ENCODE measurements at regions not wholly inside any gene's neighbourhood (a gene's known extent, or its start where the extent isn't known, plus 50 kb on each side); places are given as distances from the start of the nearest gene placed in this dataset.

DNA sequence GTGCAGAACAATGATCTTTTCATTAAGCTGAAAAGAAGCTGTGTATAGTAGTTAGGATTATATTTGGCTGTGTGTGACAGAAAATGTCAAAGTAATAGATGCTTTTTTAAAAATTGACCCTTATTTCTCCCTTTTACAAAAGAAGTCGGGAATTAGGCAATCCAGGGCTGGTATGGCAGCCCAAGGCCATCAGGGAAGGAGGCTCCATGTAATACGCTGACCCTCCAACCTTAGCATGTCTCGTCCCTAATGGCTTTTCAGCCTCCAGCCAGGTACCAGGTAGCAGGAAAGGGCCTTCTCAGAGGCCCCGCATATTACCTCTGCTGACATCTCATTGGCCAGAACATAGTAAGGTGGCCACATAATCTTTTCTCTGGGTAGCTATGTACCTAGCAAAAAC, 79.7 kb downstream of the VCPKMT start:
- no peaks in the 10 kb centered on the region for H3K27me3 ChIP-seq (ENCODE audit: control insufficient read depth in 4 of 4, insufficient read depth in 4 of 4, low read length in 3 of 4)

More for the DNA sequence above, 79.7 kb downstream of the VCPKMT start:
- no peaks in the 10 kb centered on the region for H3K9me3 ChIP-seq (ENCODE audit: control insufficient read depth in 4 of 4, low read length in 3 of 4)
- H3K4me1 ChIP-seq (ENCODE audit: control insufficient read depth in 4 of 4, insufficient read depth in 4 of 4, low read length in 3 of 4): peaks cover 0 to 24% (median 2%) of the 10 kb centered on the region in 4 donors
- no peaks in the 10 kb centered on the region for H3K36me3 ChIP-seq (ENCODE audit: control insufficient read depth in 4 of 4, insufficient read depth in 3 of 4, low read depth in 1 of 4, low read length in 3 of 4)
- H3K9ac ChIP-seq (ENCODE audit: low read depth in 1 of 2, low read length in 2 of 2): no peak overlapping the region
- TF ChIP-seq HNF4A (conservative IDR thresholded peaks at IDR 0.05) (no peak), FOXA2 (IDR thresholded peaks at IDR 0.05) (no peak), MAX (IDR thresholded peaks at IDR 0.05) (no peak), JUND (IDR thresholded peaks at IDR 0.05) (no peak), RAD21 (IDR thresholded peaks at IDR 0.05) (no peak), SP1 (IDR thresholded peaks at IDR 0.05) (no peak), FOXA1 (IDR thresholded peaks at IDR 0.05) (no peak), TAF1 (conservative IDR thresholded peaks at IDR 0.05) (no peak), HNF4G (IDR thresholded peaks at IDR 0.05) (no peak), ATF3 (IDR thresholded peaks at IDR 0.05) (no peak), EGR1 (IDR thresholded peaks at IDR 0.05; ENCODE audit: low read depth in 2 of 2) (no peak), YY1 (IDR thresholded peaks at IDR 0.05) (no peak), GABPA (IDR thresholded peaks at IDR 0.05 in 1 of 2, conservative IDR thresholded peaks at IDR 0.05 in 1 of 2) (no peak), RXRA (IDR thresholded peaks at IDR 0.05) (no peak), NR2F2 (IDR thresholded peaks at IDR 0.05) (no peak), REST (IDR thresholded peaks at IDR 0.05) (no peak)
- TF ChIP-seq, protein P1, sequence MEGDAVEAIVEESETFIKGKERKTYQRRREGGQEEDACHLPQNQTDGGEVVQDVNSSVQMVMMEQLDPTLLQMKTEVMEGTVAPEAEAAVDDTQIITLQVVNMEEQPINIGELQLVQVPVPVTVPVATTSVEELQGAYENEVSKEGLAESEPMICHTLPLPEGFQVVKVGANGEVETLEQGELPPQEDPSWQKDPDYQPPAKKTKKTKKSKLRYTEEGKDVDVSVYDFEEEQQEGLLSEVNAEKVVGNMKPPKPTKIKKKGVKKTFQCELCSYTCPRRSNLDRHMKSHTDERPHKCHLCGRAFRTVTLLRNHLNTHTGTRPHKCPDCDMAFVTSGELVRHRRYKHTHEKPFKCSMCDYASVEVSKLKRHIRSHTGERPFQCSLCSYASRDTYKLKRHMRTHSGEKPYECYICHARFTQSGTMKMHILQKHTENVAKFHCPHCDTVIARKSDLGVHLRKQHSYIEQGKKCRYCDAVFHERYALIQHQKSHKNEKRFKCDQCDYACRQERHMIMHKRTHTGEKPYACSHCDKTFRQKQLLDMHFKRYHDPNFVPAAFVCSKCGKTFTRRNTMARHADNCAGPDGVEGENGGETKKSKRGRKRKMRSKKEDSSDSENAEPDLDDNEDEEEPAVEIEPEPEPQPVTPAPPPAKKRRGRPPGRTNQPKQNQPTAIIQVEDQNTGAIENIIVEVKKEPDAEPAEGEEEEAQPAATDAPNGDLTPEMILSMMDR (IDR thresholded peaks at IDR 0.05; ENCODE audit: low read depth, low read length, missing input control): no peak
- TF ChIP-seq, protein P2, sequence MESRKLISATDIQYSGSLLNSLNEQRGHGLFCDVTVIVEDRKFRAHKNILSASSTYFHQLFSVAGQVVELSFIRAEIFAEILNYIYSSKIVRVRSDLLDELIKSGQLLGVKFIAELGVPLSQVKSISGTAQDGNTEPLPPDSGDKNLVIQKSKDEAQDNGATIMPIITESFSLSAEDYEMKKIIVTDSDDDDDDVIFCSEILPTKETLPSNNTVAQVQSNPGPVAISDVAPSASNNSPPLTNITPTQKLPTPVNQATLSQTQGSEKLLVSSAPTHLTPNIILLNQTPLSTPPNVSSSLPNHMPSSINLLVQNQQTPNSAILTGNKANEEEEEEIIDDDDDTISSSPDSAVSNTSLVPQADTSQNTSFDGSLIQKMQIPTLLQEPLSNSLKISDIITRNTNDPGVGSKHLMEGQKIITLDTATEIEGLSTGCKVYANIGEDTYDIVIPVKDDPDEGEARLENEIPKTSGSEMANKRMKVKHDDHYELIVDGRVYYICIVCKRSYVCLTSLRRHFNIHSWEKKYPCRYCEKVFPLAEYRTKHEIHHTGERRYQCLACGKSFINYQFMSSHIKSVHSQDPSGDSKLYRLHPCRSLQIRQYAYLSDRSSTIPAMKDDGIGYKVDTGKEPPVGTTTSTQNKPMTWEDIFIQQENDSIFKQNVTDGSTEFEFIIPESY (IDR thresholded peaks at IDR 0.05): no peak
- no peak for DNase-seq (ENCODE audit: low spot score)
- no peak overlapping the region for H3K4me3 ChIP-seq (ENCODE audit: low read depth in 1 of 3, low read length in 3 of 3)
- H3K27ac ChIP-seq (ENCODE audit: low read depth in 1 of 2, low read length in 2 of 2): no peak overlapping the region
- 94% methylated on average over 4 of the region's 4 CpGs for WGBS
